Sigmoid colon (tissue), 4 donors: ENCODE measurements at regions not wholly inside any gene's neighbourhood (a gene's known extent, or its start where the extent isn't known, plus 50 kb on each side); places are given as distances from the start of the nearest gene placed in this dataset.
"Not testable (repeated sequence)": the region's sequence is repeated elsewhere in the genome, so short reads cannot be mapped to it uniquely, and the experiment has no call there.

Experiments
- CTCF ChIP-seq, 4 experiments: fragments of 450-650 bp in 3 of 4; fragments of 200-600 bp in 1 of 4; IDR thresholded peaks; one replicate each; pipeline ENCODE4 v1.5.1; 2016 to 2019; ENCODE audit warnings: antibody characterized with exemption in 4 of 4, mild to moderate bottlenecking in 3 of 4, moderate library complexity in 2 of 4
- EP300 ChIP-seq, 4 donors: sonication (generic); formaldehyde crosslinking; IDR thresholded peaks; one replicate each; pipeline ENCODE4 v1.6.1; 2017; ENCODE audit warnings: antibody characterized with exemption in 4 of 4
- POLR2A ChIP-seq, 2 donors: fragments of 450-650 bp; IDR thresholded peaks; one replicate each; pipeline ENCODE4 v1.6.1; 2016; ENCODE audit warnings: antibody characterized with exemption in 2 of 2, mild to moderate bottlenecking in 2 of 2, moderate library complexity in 2 of 2

GRCh38 chr7:121712961-121713360, 160.0 kb upstream of the PTPRZ1 start:
- TF ChIP-seq CTCF, EP300, POLR2A (IDR thresholded peaks at IDR 0.05): not testable (repeated sequence)
